Fibroblast of the aortic adventitia (primary cell): ENCODE measurements at regions not wholly inside any gene's neighbourhood (a gene's known extent, or its start where the extent isn't known, plus 50 kb on each side); places are given as distances from the start of the nearest gene placed in this dataset.

Experiments used
- DNase-seq: peaks from one replicate; pipeline ENCODE4 v3.0.0-alpha.2; 2010; ENCODE audit warnings: low read depth
- H3K4me3 ChIP-seq: 2 replicates; pipeline ENCODE4 v1.5.1; 2011; ENCODE audit warnings: low read depth, mild to moderate bottlenecking, control low read depth, low read length, moderate library complexity
- TF ChIP-seq, protein P1 (sequence below): IDR thresholded peaks from 2 replicates; pipeline ENCODE4 v1.5.1; 2011; ENCODE audit warnings: mild to moderate bottlenecking, low read length, control low read depth, inconsistent platforms; ENCODE audit not compliant: insufficient read depth

DNA sequence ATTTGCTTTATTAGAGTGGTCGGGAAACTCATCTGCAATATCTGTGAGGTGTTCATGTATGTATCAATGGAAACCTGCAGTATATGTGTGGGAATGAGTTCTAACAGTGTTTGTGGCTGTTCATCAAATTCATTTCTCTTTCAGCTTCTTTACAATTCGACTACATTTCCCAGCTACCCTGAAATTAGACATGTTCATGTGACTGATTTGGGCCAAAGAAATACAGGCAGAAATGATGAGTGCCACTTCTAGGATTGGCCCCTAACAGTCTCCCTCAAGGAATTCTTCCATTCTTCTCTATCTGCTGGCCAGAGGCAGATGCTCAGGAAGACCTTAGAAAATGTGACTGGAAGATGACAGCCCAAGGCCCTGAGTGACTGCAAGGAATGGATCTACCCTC, 114.8 kb upstream of the WAC start:
- TF ChIP-seq, protein P1, sequence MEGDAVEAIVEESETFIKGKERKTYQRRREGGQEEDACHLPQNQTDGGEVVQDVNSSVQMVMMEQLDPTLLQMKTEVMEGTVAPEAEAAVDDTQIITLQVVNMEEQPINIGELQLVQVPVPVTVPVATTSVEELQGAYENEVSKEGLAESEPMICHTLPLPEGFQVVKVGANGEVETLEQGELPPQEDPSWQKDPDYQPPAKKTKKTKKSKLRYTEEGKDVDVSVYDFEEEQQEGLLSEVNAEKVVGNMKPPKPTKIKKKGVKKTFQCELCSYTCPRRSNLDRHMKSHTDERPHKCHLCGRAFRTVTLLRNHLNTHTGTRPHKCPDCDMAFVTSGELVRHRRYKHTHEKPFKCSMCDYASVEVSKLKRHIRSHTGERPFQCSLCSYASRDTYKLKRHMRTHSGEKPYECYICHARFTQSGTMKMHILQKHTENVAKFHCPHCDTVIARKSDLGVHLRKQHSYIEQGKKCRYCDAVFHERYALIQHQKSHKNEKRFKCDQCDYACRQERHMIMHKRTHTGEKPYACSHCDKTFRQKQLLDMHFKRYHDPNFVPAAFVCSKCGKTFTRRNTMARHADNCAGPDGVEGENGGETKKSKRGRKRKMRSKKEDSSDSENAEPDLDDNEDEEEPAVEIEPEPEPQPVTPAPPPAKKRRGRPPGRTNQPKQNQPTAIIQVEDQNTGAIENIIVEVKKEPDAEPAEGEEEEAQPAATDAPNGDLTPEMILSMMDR, result no peak
- no peak for DNase-seq
- H3K4me3 ChIP-seq, result no peak overlapping the region

DNA sequence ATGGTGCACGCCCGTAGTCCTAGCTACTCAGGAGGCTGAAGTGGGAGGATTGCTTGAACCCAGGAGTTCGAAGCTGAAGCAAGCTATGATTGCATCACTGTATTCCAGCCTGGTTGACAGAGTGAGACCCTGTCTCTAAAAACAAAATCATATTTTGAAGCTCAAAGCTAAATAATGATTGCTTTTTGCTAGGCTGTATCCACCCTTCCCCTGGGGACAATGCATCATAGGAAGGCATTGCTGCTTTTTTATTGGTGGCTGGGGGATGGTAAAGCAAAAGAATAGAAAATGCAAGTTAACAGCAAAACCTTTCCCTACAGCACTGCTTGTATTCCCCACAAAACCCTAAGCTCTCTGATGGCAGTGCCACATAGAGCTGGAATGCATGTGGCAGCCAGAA, 107.5 kb upstream of the WAC start:
- DNase-seq, result peak; percentile 33
- TF ChIP-seq, protein P1, result no peak
- H3K4me3 ChIP-seq, result no peak overlapping the region

DNA sequence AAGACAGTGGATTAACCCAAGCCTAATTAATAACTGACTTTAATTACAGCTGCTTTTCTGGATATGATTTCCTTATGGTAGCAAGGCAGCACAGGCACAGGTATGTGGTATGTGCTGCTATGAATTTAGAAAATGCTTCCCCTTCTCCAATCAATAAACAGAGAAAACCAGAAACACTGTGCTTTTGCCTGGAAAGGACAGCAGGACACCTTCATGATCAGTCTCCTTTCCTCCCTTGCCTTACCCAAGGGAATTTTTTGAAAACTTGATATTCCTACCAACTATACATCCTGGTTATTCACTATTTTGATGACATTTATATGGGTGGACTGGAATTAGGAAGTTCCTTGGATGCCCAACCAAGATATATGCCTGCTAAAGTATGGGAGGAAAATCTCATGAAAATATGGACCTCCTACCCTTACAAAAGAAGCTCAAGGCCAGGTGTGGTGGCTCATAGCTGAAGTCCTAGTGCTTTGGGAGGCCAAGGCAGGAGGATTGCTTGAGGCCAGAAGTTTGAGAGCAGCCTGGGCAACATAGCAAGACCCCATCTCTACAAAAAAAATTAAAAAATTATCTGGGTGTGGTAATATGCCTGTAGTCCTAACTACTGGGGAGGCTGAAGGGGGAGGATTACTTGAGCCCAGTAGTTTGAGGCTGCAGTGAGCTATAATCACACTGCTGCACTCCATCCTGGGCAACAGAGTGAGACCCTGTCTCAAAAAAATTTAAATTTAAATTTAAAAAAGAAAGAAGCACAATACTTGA, 106.3 kb upstream of the WAC start:
- TF ChIP-seq, protein P1, result no peak
- no peak for DNase-seq
- H3K4me3 ChIP-seq, result no peak overlapping the region

DNA sequence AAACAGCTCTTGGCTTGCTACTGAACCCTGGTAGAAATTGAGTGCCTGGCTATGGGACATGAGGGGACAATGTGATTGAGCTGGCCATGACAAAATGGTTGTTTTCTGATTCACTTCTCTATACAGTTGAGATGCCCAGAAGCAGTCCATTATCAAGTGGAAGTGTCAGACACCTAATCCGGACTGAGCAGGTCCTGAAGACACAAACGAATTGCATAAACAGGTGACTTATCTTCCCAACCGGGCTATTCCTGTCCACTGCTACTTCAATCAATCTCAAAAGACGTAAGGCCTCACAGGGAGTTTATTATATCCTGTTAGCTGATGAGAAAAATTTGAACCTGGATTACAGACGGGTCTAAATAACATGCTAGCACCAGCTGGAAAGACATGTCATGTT, 105.5 kb upstream of the WAC start:
- no peak overlapping the region for H3K4me3 ChIP-seq
- TF ChIP-seq, protein P1, result no peak
- DNase-seq, result no peak

DNA sequence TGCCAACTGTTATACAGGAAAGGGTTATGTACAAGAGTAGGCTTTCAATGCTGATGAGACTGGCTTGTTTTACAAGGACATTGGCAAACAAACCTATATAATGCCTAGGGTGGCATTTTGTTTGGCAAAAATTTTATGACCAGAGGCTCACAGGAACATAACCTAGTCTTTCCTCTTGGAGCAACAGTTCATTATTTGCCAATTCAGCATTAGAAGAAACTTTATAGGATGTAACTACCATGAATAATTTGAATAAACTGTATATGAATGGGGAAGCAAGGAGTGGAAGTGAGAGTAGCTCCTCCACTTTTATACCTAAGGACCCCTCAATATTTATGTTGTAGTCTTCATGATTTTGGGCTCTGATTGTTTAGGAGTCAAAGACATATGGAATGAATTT, 103.9 kb upstream of the WAC start:
- TF ChIP-seq, protein P1, result no peak
- no peak for DNase-seq
- no peak overlapping the region for H3K4me3 ChIP-seq

DNA sequence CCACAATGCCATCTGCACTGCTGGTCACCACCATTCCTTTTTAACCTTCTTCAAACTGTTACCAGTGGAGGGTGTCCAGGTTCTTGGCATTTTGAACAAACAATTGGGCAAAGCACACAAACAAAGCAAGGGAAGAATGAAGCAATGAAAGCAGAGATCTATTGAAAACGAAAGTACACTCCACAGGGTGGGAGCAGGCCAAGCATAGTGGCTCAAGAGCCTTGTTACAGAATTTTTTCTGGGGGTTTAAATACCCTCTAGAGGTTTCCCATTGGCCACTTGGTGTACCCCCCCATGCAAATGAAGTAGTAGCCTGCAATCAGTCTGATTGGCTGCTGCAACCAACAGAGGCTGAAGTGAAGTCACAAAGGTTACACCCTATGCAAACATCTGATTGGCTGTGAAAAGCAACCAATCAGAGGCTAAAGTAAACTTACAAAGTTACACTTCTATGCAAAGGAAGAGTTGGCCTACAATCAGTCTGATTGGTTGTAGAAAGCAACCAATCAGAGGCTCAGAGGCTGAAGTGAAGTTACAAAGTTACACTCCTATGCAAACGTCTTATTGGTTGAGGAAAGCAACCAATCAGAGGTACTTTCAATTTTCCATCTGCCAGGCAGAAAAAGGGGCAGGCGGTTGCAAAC, 103.2 kb upstream of the WAC start:
- TF ChIP-seq, protein P1, result no peak
- DNase-seq, result peak; percentile 35
- no peak overlapping the region for H3K4me3 ChIP-seq
